Anterior cingulate cortex (tissue), 58 donors: ENCODE measurements at regions not wholly inside any gene's neighbourhood (a gene's known extent, or its start where the extent isn't known, plus 50 kb on each side); places are given as distances from the start of the nearest gene placed in this dataset.
A peak's percentile ranks its signal among the peaks of the same experiment; 100 is the strongest.
"Not testable (repeated sequence)": the region's sequence is repeated elsewhere in the genome, so short reads cannot be mapped to it uniquely, and the experiment has no call there.

Experiments used
- DNase-seq, 58 donors: peaks; one replicate each; lab custom pipeline; 2025; lab: John Stamatoyannopoulos, UW

DNA sequence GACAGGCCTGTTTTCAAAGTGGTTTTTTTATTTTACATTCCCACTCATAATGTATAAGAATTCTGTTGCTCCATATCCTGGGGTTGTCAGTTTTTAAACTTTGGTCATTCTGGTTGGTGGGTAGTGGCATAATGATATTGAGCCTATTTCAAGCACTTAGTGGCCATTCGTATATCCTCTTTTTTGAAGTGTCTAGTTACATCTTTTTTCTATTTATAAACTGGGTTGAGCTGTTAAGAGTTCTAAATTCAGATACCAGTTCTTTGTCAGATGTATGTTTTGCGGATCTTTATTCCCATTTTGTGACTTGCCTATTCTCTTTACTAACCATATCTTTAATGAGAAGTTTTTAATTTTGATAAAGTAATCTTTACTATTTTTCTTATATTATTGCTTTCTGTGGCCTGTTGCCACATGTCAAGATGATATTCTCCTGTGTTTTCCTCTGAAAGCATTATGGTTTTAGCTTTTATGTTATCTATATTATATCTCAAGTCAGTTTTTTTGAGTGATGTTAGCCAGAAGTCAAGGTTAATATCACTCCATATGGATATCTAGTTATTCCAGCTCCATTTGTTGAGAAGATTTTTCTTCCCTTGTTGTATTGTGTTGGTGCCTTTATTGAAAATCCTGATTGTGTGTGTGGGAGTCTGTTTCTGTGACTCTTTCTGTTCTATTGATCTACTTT is 110.9 kb downstream of the FHIP1A start:
- no peak for DNase-seq

DNA sequence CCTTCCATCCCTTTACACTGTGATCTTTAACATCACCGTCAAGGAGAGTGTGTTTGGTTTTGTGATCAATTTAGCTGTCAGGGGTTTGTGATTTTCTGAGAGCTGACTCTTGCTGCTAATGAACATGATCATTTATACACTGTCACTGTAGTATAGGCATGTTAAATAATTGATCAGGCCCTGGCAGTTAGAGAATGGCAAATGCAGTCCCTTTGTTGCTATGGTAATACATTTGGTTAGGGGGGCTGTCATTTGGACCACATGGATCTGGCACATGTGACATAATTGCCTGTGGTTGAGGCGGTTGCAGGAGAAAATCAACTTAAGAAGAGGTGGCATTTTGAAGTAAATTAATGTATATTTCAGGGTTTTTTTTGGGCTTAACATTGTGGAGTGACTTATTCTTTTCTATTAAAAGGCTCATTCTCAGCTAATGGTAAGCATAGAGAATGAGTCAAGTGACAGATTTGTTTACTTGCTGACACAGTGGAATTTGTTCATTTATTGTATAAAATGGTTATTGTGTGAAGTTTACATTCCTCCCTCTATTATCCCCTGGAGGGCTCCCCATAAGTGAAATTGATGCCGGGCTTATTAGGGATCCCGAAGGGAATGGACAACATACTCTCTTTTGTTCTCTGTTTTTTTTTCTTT is 114.0 kb downstream of the FHIP1A start:
- no peak for DNase-seq

DNA sequence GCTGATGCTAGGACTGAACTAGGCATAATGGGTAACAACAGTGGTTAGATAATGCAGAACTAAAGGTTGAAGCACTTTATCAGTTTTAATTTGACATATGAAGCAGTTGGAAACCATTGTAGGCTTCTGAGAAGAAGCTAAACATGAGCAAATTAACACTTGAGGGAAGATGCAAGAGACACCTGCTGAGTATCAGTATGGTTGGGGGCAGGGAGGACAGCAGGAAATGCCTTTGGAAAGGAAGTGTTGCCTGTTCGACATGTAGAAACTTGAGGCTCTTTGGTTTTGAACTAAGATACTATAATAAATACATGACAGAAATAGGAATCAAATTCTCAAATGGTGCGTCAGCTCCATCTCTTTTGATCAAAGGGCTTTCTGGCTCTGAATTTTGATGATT is 115.6 kb downstream of the FHIP1A start:
- DNase-seq = no peak

DNA sequence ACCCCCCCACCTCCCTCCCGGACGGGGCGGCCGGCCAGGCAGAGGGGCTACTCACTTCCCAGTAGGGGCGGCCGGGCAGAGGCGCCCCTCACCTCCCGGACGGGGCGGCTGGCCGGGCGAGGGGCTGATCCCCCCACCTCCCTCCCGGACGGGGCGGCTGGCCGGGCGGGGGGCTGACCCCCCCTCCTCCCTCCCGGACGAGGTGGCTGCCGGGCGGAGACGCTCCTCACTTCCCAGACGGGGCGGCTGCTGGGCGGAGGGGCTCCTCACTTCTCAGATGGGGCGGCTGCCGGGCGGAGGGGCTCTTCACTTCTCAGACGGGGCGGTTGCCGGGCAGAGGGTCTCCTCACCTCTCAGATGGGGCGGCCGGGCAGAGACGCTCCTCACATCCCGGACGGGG is 117.5 kb downstream of the FHIP1A start:
- not testable (repeated sequence) for DNase-seq

DNA sequence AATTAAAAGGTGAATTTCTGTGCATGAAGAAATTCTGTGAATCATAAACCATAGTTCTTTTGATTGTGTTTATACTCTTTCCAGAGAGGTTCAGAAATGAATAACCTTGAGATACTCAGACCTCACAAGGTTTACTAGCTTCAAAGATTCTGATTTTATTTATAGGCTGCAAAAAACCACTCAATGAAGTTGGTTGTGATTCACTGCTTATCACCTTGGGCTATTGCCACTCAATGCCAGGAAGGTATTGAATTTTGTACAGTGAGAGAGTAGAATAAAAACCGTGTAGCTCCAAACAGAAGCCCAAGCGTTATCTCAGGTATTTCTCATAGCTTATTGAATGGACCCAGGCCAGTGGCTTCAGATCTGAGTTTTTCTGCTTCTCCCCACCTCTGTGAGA is 118.7 kb downstream of the FHIP1A start:
- no peak for DNase-seq

DNA sequence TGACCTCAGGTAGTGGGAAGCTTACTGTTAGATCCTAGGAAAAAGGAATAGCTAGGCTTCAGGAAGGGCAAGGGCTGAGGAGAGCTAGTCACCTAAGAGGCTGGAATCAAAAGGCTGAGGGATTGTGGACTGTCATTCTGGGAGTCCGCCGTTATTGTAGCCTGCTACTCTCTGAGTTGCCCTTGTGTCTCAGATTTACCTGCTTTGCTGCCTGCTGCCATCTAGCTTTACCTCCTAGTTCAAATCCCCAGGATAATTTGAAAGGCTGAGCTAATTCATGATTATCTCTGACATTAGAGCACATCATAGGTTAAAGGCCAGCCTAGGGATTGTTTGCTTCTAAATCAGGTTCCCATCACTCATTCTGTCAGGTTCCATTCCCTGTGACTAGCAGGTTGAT is 120.2 kb downstream of the FHIP1A start:
- no peak for DNase-seq

DNA sequence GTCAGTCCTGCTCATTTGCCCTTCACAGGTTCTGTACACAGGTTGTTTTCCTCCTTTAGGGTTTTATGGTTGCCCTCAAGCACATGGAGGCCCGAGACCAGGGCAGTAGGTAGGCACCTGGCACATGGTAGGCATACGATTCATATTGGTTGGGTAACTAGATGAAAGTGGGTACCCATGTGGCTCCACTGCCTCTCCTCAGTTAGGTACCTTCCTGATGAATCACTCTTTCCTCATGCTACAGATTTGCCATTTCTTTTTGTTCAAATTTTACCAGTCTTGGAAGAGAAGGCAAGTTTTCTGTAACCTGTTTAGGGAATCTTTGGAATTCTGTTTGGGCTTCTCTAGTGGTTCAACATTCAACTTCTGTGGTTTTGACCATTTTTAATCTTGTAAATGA is 121.3 kb downstream of the FHIP1A start:
- no peak for DNase-seq

DNA sequence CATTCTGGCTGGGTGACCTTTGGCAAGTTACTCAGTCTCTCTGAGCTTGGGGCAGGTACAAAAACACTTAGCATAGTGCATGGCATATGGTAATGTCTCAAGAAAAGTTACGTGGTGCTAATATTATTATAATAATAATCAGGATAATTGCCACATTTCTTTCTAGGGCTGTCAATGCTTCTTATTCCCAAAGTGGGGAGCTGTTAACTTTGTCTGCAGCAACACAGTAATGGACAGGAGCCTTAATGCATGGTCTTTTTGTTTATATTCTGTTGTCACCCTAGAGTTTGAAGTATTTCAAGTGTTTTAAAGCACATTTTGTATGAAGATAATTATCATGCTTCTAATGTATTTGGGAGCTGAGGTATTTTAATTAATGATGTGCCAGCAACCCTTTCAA is 121.8 kb downstream of the FHIP1A start:
- no peak for DNase-seq

DNA sequence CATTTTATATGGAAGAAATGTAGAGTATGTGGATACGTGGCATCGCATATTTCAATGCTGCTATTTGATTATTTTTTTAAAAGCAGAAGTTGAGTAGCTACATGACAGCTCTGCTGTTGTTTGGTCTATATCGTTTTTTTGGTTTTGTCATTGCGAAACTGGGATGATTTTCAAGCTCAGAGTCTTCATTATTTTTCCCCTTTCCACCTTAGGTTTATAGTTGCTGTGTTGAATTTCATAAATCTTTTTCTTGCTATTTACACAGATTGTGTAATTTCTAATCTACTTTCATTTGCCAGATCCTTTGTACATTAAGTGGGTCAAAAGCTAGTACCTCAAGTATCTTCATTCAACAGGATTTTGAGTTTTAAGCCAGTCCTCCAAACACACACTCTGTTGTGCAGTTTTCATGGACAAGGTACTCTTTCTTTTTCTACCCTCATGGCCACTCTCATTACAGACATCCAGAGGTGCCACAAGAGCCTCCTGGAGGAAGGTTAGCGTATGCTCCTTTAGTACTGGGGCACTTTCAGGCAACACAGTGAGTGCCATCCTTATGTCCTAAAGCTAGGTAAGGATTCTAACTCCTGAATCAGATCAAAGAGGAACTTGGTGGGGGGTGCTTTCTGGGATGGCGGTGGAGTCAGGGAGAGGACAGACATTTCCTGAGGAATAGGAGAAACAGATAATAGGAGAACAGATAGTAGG is 123.2 kb downstream of the FHIP1A start:
- DNase-seq = no peak

DNA sequence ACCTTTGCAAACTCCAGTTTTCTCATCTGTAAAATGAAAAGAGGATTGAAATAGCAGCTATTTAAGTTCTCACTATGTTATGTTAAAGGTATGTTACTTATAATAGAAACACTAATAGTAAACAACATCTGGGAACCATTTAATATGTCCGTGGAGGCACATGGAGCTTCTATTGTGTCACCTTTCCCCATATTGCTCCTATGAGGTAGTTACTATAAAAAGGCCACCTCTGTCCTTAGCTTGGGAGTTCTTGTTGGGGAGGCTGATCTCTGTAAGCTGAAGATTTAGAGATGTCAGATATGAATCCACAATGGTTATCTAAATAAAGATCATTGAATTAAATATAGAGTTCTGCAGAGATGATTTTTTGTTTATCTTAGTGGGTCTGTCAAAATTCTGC is 125.2 kb downstream of the FHIP1A start:
- DNase-seq = no peak

DNA sequence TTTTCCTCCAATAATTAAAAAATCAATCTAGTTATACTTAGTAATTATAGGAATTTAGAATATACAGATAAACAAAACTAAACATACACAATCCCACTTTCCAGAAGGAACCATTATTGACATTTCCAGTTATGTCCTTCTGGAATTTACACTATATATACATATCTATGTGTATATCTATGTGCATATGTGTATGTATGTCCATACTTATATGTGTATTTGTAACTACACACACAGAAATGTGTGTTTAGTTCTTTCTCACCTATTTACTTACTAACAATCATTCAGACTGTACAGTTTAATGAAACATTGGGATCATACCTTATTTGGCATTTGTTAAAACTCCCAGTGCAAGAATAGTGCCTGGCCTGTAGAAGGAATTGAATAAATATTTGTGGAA is 126.4 kb downstream of the FHIP1A start:
- DNase-seq = no peak

DNA sequence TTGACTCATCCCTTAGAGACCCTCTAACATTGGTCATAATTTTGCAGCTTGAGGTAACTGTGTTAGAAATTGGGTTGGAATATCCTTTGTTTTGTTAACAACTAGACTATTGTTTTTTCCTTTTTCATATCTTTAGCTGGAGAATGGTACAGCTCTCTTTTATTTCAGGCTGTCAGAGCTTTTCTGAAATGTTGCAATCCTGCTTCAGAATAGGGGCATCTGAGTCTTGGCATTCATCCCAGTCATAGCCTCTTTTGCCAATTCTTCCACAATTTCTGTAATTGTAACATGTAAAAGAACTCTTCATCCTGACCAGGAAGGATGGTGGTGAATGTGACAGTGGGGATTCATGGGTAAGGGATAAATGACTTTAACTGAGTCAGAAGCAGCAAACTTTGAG is 128.7 kb downstream of the FHIP1A start:
- DNase-seq = peak in 19 of 58 donors; percentile 0 to 39 (median 2)

DNA sequence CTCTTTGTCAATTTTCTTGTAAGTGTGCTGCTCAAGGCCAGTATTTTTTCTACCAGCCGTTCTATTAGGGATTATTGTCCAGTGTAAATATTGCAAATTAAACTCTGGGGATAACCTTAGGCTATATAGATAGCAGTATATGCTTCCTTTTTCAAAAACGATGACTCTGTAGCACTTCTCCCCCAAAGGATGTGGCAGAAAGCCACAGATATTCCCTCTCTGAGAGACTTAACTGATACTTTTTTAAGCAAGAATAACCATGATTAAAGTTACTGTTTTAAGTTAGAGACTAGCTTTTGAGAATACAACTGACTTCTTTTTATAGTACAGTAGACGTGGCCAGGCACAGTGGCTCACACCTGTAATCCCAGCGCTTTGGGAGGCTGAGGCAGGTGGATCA is 130.0 kb downstream of the FHIP1A start:
- no peak for DNase-seq

DNA sequence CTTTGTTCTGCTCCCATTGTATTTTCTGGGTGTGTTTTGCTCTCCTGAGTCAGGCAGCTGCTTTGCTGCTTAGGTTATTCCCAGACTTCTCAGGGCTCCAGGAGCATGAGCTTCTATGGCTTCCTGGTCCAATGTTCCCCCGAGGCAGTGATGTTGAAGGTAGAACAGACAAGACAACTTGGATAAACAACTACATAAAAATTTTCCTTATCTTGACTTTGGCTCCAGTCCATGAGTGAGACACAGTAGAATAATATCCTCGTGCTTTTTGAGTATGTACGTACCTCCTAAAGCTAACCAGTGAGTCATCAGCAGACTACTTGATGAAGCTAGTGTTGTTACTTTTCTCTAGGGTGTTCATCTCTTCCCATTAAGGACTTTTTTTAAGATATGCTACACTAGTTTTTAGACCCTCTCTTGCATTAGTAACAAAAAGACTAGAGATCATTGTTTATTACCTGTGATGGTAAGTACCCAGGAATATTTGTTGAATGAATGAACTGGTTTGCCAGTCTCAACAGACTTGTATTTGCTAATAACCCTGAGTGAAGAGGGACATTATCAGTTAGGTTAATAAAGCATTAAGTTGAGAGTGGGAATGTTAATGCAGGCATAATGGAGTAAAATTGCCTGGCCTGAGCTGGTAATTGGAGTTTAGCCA is 131.9 kb downstream of the FHIP1A start:
- DNase-seq = no peak

DNA sequence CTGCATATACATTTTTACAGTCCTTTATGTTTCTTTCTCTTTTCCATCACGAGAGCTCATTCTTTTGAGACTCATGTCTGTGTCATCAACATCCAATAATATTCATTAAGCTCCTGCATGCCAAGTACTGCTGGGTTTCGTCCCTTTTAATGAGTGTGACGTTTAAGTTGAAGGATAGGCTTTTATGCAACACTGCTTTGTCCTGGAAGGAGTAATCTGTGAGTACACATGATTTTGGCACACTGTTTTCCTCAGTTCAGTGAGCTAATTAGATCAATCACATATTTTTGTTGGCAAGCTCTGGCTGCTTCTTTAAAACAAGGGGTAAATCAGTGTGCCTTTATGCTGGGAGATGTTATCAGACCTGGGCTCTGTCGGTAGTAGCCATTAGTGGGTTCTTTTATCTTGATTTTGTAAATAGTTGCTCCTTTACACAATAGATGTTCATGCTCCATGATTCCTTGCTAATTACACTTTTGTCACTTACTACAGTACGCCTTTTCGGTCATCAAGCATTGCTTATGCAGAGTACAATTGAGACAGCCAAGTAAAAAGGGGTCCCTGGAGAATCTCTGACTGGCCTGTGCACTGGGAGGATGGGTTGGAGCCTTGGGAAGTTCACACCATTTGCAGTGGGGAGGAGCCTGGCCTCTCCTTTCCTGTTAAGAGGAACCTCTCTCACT is 132.6 kb downstream of the FHIP1A start:
- DNase-seq = no peak

DNA sequence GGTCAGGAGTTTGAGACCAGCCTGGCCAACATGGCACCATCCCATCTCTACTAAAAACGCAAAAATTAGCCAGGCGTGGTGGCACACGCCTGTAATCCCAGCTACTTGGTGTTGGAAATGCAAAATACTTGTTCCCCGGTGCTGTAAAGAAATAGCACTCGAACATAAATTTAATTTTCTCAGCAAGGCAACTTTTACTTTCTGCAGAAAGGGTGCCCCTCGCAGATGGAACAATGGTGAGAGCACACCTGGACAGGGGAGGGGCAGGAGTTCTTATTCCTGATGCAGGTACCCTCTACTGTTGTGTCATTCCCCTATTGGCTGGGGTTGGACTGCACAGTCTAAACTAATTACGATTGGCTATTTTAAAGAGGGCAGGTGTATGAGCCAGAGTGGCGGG is 139.7 kb downstream of the FHIP1A start:
- DNase-seq = no peak

DNA sequence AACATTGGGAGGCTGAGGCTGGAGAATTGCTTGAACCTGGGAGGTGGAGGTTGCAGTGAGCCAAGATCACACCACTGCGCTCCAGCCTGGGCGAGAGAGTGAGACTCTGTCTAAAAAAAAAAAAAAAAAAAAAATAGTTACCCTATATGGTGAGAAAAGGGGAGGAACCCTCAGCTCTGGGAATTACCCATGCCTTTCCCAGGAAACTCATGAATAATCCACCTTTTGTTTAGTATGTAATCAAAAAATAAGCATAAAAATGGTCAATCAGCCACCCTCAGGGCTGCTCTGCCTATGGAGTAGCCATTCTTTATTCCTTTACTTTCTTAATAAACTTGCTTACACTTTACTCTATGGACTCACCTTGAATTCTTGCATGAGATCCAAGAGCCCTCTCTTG is 140.4 kb downstream of the FHIP1A start:
- not testable (repeated sequence) for DNase-seq

DNA sequence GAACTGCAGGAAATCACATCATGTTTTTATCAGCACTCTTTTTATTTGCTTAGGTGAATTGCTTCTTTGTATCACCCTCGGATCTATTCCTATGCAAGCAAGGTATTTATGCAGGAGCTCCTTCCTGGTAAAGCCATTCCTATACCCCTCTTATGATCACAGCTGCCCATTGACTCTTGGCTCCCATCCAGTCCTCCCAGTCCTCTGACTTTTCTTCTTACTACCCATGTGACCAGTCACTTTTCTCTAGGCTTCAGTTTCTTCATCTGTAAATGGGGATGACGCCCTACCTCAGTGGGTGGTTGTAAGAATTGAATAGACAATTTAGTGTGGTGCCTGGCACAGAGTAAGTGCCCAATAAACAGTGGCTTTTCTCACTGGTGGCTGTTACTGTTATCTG is 144.9 kb downstream of the FHIP1A start:
- no peak for DNase-seq

DNA sequence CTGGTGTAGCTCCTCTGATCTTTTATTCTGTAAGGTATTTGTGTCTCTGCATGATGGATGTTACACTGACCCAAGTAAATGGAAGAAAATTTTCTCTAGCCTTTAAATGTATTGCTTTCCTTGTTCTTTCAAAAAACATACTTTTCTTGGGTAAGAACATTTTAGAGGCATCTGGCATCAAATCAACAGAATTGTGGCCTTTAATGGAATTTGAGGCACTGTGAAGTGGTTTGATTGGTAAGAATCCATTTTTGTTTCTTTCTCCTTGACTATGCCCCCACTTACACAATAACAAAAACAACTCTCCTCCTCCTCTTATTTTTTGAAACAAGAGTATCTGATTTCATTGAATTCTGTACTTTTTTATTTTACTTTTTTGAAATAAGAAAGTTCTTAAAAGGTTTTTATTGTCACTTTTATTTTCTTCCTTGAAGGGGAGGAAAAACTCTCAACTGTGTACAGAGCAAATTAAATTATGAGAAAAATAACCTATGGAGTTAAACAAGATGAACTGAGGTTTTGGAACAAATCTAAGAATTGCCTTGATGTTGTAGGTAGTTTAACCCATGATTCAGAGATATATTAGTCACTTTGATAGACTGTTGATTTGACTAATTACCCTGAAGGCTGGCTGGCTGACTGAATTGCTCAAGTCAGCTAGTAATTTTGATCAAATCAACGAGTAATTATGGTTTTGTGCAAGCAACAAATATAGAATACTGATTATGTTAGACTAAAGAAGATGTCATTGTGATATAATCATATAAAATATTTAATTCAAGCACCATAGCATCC is 146.4 kb downstream of the FHIP1A start:
- DNase-seq = no peak
